ENCODE measurements at regions not wholly inside any gene's neighbourhood (a gene's known extent, or its start where the extent isn't known, plus 50 kb on each side); places are given as distances from the start of the nearest gene placed in this dataset.

DNA sequence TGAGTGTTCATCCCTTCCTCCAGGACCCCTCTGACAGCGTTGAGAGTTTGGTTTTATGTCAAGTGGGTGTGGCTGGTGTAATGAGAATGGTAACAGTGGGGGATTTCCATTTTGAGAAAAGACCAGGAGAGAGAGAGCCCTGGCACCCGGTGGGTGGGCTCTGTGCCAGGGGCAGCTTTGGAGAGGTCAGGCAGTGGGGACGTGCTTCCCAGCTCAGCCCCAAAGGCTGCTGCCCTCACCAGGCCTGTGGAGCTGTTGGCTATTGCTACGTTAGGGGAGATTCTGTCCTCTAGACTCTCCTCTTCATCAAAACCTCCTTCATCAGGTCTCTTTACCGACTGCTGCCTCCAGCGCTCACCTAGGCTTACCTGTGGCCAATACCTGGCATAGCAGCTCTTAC is 176.3 kb downstream of the PTPRU start:
- TF ChIP-seq MAF1 (CRISPR knock-in tag; IDR thresholded peaks at IDR 0.05; ENCODE audit: borderline replicate concordance), result no peak
- TF ChIP-seq, protein P1, sequence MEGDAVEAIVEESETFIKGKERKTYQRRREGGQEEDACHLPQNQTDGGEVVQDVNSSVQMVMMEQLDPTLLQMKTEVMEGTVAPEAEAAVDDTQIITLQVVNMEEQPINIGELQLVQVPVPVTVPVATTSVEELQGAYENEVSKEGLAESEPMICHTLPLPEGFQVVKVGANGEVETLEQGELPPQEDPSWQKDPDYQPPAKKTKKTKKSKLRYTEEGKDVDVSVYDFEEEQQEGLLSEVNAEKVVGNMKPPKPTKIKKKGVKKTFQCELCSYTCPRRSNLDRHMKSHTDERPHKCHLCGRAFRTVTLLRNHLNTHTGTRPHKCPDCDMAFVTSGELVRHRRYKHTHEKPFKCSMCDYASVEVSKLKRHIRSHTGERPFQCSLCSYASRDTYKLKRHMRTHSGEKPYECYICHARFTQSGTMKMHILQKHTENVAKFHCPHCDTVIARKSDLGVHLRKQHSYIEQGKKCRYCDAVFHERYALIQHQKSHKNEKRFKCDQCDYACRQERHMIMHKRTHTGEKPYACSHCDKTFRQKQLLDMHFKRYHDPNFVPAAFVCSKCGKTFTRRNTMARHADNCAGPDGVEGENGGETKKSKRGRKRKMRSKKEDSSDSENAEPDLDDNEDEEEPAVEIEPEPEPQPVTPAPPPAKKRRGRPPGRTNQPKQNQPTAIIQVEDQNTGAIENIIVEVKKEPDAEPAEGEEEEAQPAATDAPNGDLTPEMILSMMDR (CRISPR knock-in tag; IDR thresholded peaks at IDR 0.05), result no peak
- no peak for TF ChIP-seq ZNF318 (CRISPR knock-in tag; IDR thresholded peaks at IDR 0.05)
- TF ChIP-seq MEF2D (CRISPR knock-in tag; IDR thresholded peaks at IDR 0.05), result no peak
- TF ChIP-seq MLLT10 (CRISPR knock-in tag; IDR thresholded peaks at IDR 0.05), result no peak
- TF ChIP-seq EHMT2 (IDR thresholded peaks at IDR 0.05; ENCODE audit: borderline replicate concordance, low read depth, low read length), result no peak
- no peak for TF ChIP-seq SIN3B (IDR thresholded peaks at IDR 0.05; ENCODE audit: low read length)
- no peak for TF ChIP-seq POLR2AphosphoS5 (IDR thresholded peaks at IDR 0.05; ENCODE audit: low read depth, low read length)
- TF ChIP-seq SMARCE1 (IDR thresholded peaks at IDR 0.05; ENCODE audit: borderline replicate concordance), result no peak
- TF ChIP-seq RFX1 (IDR thresholded peaks at IDR 0.05), result no peak
- no peak for TF ChIP-seq HBP1 (CRISPR knock-in tag; IDR thresholded peaks at IDR 0.05; ENCODE audit: low read depth)
- no peak for TF ChIP-seq POGK (CRISPR knock-in tag; conservative IDR thresholded peaks at IDR 0.05)
